ENCODE measurements at regions not wholly inside any gene's neighbourhood (a gene's known extent, or its start where the extent isn't known, plus 50 kb on each side); places are given as distances from the start of the nearest gene placed in this dataset.

- ATAC-seq (no peak), DNase-seq (no peak)
- intact Hi-C loops (cut with DNase I): no loop called here
- Histone ChIP-seq H3K27me3 (no peaks in the 10 kb centered on the region), H3K9me3 (no peaks in the 10 kb centered on the region), H3K4me3 (no peak overlapping the region), H3K4me1 (no peaks in the 10 kb centered on the region), H3K36me3 (no peaks in the 10 kb centered on the region), H3K27ac (no peak overlapping the region)
- no peak for TF ChIP-seq CTCF (IDR thresholded peaks at IDR 0.05)
These were observed 512.6 kb upstream of the SLC35B3 start for GRCh38 chr6:8947900-8948299.

- Histone ChIP-seq H3K4me1 (no peaks in the 10 kb centered on the region), H3K27ac (no peak overlapping the region), H3K4me3 (no peak overlapping the region), H3K27me3 (no peaks in the 10 kb centered on the region), H3K9me3 (no peaks in the 10 kb centered on the region), H3K36me3 (no peaks in the 10 kb centered on the region)
- DNase-seq (no peak), ATAC-seq (no peak)
- no peak for TF ChIP-seq CTCF (IDR thresholded peaks at IDR 0.05)
- intact Hi-C loops (cut with DNase I): no loop called here
These were observed 509.2 kb upstream of the SLC35B3 start for GRCh38 chr6:8944548-8944947.

- no peak overlapping the region for H3K27ac ChIP-seq
- no peak for ATAC-seq
- no peaks in the 10 kb centered on the region for H3K4me1 ChIP-seq
- no peak for DNase-seq
- no peak overlapping the region for H3K4me3 ChIP-seq
- H3K27me3 ChIP-seq: no peaks in the 10 kb centered on the region
- TF ChIP-seq CTCF (IDR thresholded peaks at IDR 0.05): no peak
- no peaks in the 10 kb centered on the region for H3K36me3 ChIP-seq
- H3K9me3 ChIP-seq: no peaks in the 10 kb centered on the region
- intact Hi-C loops (cut with DNase I): no loop called here
These were observed 507.7 kb upstream of the SLC35B3 start for GRCh38 chr6:8943073-8943472.

- H3K9me3 ChIP-seq: no peaks in the 10 kb centered on the region
- no peaks in the 10 kb centered on the region for H3K4me1 ChIP-seq
- DNase-seq: no peak
- intact Hi-C loops (cut with DNase I): no loop called here
- no peak for ATAC-seq
- H3K27ac ChIP-seq: no peak overlapping the region
- H3K27me3 ChIP-seq: no peaks in the 10 kb centered on the region
- no peak overlapping the region for H3K4me3 ChIP-seq
- TF ChIP-seq CTCF (IDR thresholded peaks at IDR 0.05): no peak
- H3K36me3 ChIP-seq: no peaks in the 10 kb centered on the region
These were observed 506.2 kb upstream of the SLC35B3 start for GRCh38 chr6:8941577-8941976.

GRCh38 chr6:8940356-8940755, 505.0 kb upstream of the SLC35B3 start:
- no peak for ATAC-seq
- intact Hi-C loops (cut with DNase I): no loop called here

More at GRCh38 chr6:8940356-8940755, 505.0 kb upstream of the SLC35B3 start:
- no peak overlapping the region for H3K4me3 ChIP-seq
- no peaks in the 10 kb centered on the region for H3K27me3 ChIP-seq
- H3K27ac ChIP-seq: no peak overlapping the region
- H3K36me3 ChIP-seq: no peaks in the 10 kb centered on the region
- TF ChIP-seq CTCF (IDR thresholded peaks at IDR 0.05): no peak
- DNase-seq: no peak
- no peaks in the 10 kb centered on the region for H3K4me1 ChIP-seq
- no peaks in the 10 kb centered on the region for H3K9me3 ChIP-seq

Data from upper lobe of right lung (tissue), 1 donor.